ENCODE measurements at regions not wholly inside any gene's neighbourhood (a gene's known extent, or its start where the extent isn't known, plus 50 kb on each side); places are given as distances from the start of the nearest gene placed in this dataset.

DNA sequence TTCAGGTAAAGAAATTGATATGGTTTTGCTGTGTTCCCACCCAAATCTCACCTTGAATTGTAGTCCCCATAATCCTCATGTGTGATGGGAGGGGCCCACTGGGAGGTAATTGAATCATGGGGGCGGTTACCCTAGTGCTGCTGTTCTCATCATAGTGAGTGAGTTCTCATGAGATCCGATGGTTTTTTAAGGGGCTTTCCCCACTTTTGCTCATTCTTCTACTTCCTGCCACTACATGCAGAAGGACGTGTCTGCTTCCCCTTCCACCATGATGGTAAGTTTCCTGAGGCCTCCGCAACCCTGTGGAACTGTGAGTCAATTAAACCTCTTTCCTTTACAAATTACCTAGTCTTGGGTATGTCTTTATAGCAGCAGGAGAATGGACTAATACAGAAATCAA lies 69.3 kb downstream of the MIS18A start:
- 73 to 75% methylated on average over 4 of the region's 4 CpGs for WGBS, 2 donors

DNA sequence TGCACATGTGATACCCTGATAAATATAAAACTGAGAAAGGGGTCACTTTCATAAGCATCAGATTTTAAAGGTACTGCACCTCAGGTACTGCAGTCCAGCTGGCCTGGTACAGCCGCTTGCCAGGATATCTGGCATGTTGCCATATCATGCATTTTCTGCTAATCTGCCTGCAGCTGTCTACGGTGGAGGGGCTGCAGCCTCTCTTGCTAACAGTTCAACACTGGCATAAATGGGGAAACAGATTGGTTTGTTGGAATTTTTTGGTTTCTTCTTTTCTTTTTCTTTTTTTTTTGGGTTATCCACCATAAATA lies 71.5 kb downstream of the MIS18A start:
- WGBS, 2 donors = 50 to 56% methylated on average over 2 of the region's 2 CpGs
- Histone ChIP-seq H3K36me3 (no peaks in the 10 kb centered on the region), H3K9me3 (no peaks in the 10 kb centered on the region), H3K27ac (no peak overlapping the region), H3K4me3 (no peak overlapping the region), H3K4me1 (no peaks in the 10 kb centered on the region), H3K27me3 (no peaks in the 10 kb centered on the region)
- no peak for ATAC-seq (ENCODE audit: low FRiP score in 2 of 2)
- no peak for DNase-seq
- TF ChIP-seq EP300 (IDR thresholded peaks at IDR 0.05) (no peak), CTCF (IDR thresholded peaks at IDR 0.05) (no peak), POLR2A (IDR thresholded peaks at IDR 0.05) (no peak), POLR2AphosphoS5 (IDR thresholded peaks at IDR 0.05) (no peak)

More for the DNA sequence above, 69.3 kb downstream of the MIS18A start:
- ATAC-seq (ENCODE audit: low FRiP score in 2 of 2) (no peak), DNase-seq (no peak)
- H3K27me3 ChIP-seq = no peaks in the 10 kb centered on the region
- TF ChIP-seq CTCF (IDR thresholded peaks at IDR 0.05) (no peak), POLR2AphosphoS5 (IDR thresholded peaks at IDR 0.05) (no peak), POLR2A (IDR thresholded peaks at IDR 0.05) (no peak), EP300 (IDR thresholded peaks at IDR 0.05) (no peak)
- no peak overlapping the region for H3K27ac ChIP-seq
- H3K9me3 ChIP-seq = no peaks in the 10 kb centered on the region
- no peaks in the 10 kb centered on the region for H3K36me3 ChIP-seq
- H3K4me3 ChIP-seq = no peak overlapping the region
- no peaks in the 10 kb centered on the region for H3K4me1 ChIP-seq

DNA sequence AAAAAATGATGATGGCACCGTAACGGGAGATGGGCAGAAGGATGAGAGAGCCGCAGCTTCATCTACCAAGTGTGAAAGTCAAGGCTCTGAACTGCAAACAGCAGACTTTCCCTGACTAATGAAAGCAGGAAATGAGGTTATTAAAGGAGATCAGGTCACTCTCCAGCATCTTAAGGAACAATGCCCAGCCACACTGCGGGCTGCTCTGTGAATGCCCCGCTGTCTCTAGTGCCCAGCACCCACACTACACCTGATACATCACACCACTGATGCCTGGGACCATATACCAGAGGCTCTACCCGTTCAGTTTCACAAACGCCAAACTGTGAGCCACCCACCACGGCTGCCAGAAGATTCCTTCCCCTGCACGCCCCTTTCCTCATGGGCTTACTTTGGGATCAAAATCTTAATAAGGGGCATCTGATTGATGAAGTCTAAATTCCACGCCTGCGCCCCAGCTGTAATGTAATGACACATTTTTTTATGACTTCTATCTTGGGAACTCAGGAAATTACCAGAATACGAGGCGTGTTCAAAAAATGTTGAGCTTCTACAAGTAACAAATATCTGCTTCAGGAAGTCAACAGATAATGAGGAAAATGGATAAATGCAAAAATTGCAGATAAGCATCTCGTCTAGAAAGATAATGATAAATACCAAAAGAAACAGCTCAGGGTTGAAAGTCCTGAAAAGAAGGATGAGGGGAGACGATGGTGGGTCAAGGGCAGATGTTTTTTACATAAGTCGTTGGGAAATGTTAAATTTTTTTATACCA lies 72.0 kb downstream of the MIS18A start:
- H3K4me3 ChIP-seq = no peak overlapping the region
- ATAC-seq (ENCODE audit: low FRiP score in 2 of 2) (no peak), DNase-seq (no peak)
- H3K36me3 ChIP-seq = no peaks in the 10 kb centered on the region
- no peaks in the 10 kb centered on the region for H3K9me3 ChIP-seq
- TF ChIP-seq CTCF (IDR thresholded peaks at IDR 0.05) = no peak
- TF ChIP-seq POLR2AphosphoS5 (IDR thresholded peaks at IDR 0.05) = no peak
- no peak for TF ChIP-seq POLR2A (IDR thresholded peaks at IDR 0.05)
- no peak for TF ChIP-seq EP300 (IDR thresholded peaks at IDR 0.05)
- no peak overlapping the region for H3K27ac ChIP-seq
- WGBS, 2 donors = 62 to 67% methylated on average over 16 of the region's 16 CpGs
- H3K4me1 ChIP-seq = no peaks in the 10 kb centered on the region
- H3K27me3 ChIP-seq = no peaks in the 10 kb centered on the region

DNA sequence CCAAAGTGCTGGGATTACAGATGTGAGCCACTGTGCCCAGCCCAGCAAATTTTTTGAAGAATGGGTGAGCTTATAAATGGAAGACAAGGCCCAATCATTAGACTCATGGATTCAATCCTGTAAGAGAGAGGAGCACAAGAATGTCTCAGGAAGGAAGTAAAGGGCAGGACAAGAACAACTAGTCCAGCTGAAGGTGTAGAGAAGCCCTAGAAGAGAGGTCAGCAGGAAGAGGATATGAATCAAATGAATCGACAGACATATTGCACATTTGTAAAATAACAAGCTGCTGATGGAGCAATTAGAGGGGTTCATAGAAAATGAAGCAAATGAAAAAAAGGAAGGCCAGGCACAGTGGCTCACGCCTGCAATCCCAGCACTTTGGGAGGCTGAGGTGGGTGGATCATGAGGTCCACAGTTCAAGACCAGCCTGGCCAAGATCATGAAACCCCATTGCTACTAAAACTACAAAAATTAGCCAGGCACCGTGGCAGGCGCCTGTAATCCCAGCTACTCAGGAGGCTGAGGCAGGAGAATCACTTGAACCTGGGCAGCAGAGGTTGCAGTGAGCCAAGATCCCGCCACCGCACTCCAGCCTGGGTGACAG lies 74.9 kb downstream of the MIS18A start:
- no peak overlapping the region for H3K4me3 ChIP-seq
- H3K27me3 ChIP-seq = no peaks in the 10 kb centered on the region
- DNase-seq (no peak), ATAC-seq (ENCODE audit: low FRiP score in 2 of 2) (no peak)
- WGBS, 2 donors = 90 to 96% methylated on average over 6 of the region's 6 CpGs
- H3K36me3 ChIP-seq = no peaks in the 10 kb centered on the region
- no peaks in the 10 kb centered on the region for H3K4me1 ChIP-seq
- no peak overlapping the region for H3K27ac ChIP-seq
- TF ChIP-seq CTCF (IDR thresholded peaks at IDR 0.05) (no peak), EP300 (IDR thresholded peaks at IDR 0.05) (no peak), POLR2A (IDR thresholded peaks at IDR 0.05) (no peak), POLR2AphosphoS5 (IDR thresholded peaks at IDR 0.05) (no peak)
- H3K9me3 ChIP-seq = no peaks in the 10 kb centered on the region

- Histone ChIP-seq H3K27ac (no peak overlapping the region), H3K27me3 (no peaks in the 10 kb centered on the region), H3K4me3 (no peak overlapping the region), H3K9me3 (no peaks in the 10 kb centered on the region), H3K36me3 (no peaks in the 10 kb centered on the region), H3K4me1 (no peaks in the 10 kb centered on the region)
- 74 to 94% methylated on average over 5 of the region's 5 CpGs for WGBS, 2 donors
- TF ChIP-seq EP300 (IDR thresholded peaks at IDR 0.05) = no peak
- no peak for TF ChIP-seq CTCF (IDR thresholded peaks at IDR 0.05)
- no peak for TF ChIP-seq POLR2AphosphoS5 (IDR thresholded peaks at IDR 0.05)
- no peak for TF ChIP-seq POLR2A (IDR thresholded peaks at IDR 0.05)
- DNase-seq (no peak), ATAC-seq (ENCODE audit: low FRiP score in 2 of 2) (no peak)
These were observed 78.8 kb downstream of the MIS18A start for GRCh38 chr21:32200029-32200428.

Measured in upper lobe of left lung (tissue), 6 donors.